HG03378 (cell line): ENCODE measurements at regions not wholly inside any gene's neighbourhood (a gene's known extent, or its start where the extent isn't known, plus 50 kb on each side); places are given as distances from the start of the nearest gene placed in this dataset.

ENCODE experiments used
- ATAC-seq: cut with Tn5 transposase; IDR thresholded peaks from one replicate; pipeline ENCODE4 v1.9.1; 2021; ENCODE audit warnings: mild to moderate bottlenecking, moderate library complexity; ENCODE audit not compliant: unreplicated experiment

GRCh38 chr13:61040181-61040580 lies 375.5 kb downstream of the PCDH20 start:
- no peak for ATAC-seq

- no peak for ATAC-seq
These were observed 376.3 kb downstream of the PCDH20 start for GRCh38 chr13:61039302-61039701.

GRCh38 chr13:61036715-61037114 lies 378.9 kb downstream of the PCDH20 start:
- no peak for ATAC-seq

GRCh38 chr13:61030445-61030844 lies 385.2 kb downstream of the PCDH20 start:
- ATAC-seq, result no peak

- ATAC-seq, result no peak
These were observed 386.6 kb downstream of the PCDH20 start for GRCh38 chr13:61029064-61029463.

- ATAC-seq, result no peak
These were observed 391.6 kb downstream of the PCDH20 start for GRCh38 chr13:61024046-61024445.

- no peak for ATAC-seq
These were observed 393.8 kb downstream of the PCDH20 start for GRCh38 chr13:61021838-61022237.

- ATAC-seq, result no peak
These were observed 401.9 kb downstream of the PCDH20 start for GRCh38 chr13:61013796-61014195.

- ATAC-seq, result no peak
These were observed 405.3 kb downstream of the PCDH20 start for GRCh38 chr13:61010358-61010757.

- ATAC-seq, result no peak
These were observed 413.0 kb downstream of the PCDH20 start for GRCh38 chr13:61002686-61003085.

GRCh38 chr13:60990032-60990733 lies 425.5 kb downstream of the PCDH20 start:
- no peak for ATAC-seq

GRCh38 chr13:60986301-60986700 lies 429.3 kb downstream of the PCDH20 start:
- ATAC-seq, result no peak

GRCh38 chr13:60981407-60981806 lies 434.2 kb downstream of the PCDH20 start:
- no peak for ATAC-seq

- ATAC-seq, result no peak
These were observed 439.3 kb downstream of the PCDH20 start for GRCh38 chr13:60976367-60976766.

GRCh38 chr13:60974296-60974695 lies 441.4 kb downstream of the PCDH20 start:
- ATAC-seq, result no peak

GRCh38 chr13:60973529-60973928 lies 442.1 kb downstream of the PCDH20 start:
- ATAC-seq, result no peak

GRCh38 chr13:60970736-60971135 lies 444.9 kb downstream of the PCDH20 start:
- no peak for ATAC-seq

GRCh38 chr13:60969656-60970055 lies 446.0 kb downstream of the PCDH20 start:
- no peak for ATAC-seq

GRCh38 chr13:60959427-60959826 lies 456.2 kb downstream of the PCDH20 start:
- ATAC-seq, result no peak

- ATAC-seq, result no peak
These were observed 457.8 kb downstream of the PCDH20 start for GRCh38 chr13:60957816-60958215.

- ATAC-seq, result no peak
These were observed 470.3 kb downstream of the PCDH20 start for GRCh38 chr13:60945396-60945795.

GRCh38 chr13:60944863-60945262 lies 470.8 kb downstream of the PCDH20 start:
- no peak for ATAC-seq

GRCh38 chr13:60944016-60944415 lies 471.6 kb downstream of the PCDH20 start:
- ATAC-seq, result no peak
